Fibroblast of lung (primary cell): ENCODE measurements at regions not wholly inside any gene's neighbourhood (a gene's known extent, or its start where the extent isn't known, plus 50 kb on each side); places are given as distances from the start of the nearest gene placed in this dataset.

Experiments
- DNase-seq, 2 donors: peaks; one replicate each; pipeline versions ENCODE4 v3.0.0 to v3.0.0-alpha.2; 2010; ENCODE audit warnings: low read depth in 2 of 2
- H2AFZ ChIP-seq: 2 replicates; pipeline ENCODE4 v1.5.1; 2012; ENCODE audit warnings: low read length, control low read depth, inconsistent platforms
- H3K27ac ChIP-seq: 2 replicates; pipeline ENCODE4 v1.5.1; 2011; ENCODE audit warnings: low read length, control low read depth; ENCODE audit not compliant: insufficient read depth
- H3K27me3 ChIP-seq: 2 replicates; pipeline ENCODE4 v1.5.1; 2011; ENCODE audit warnings: mild to moderate bottlenecking, low read length; ENCODE audit not compliant: control insufficient read depth, insufficient read depth
- H3K36me3 ChIP-seq: 2 replicates; pipeline ENCODE4 v1.5.1; 2011; ENCODE audit warnings: low read length; ENCODE audit not compliant: control insufficient read depth, insufficient read depth
- H3K4me1 ChIP-seq: 2 replicates; pipeline ENCODE4 v1.5.1; 2011; ENCODE audit warnings: low read length; ENCODE audit not compliant: control insufficient read depth, insufficient read depth; ENCODE audit errors: extremely low read depth
- H3K4me2 ChIP-seq: 2 replicates; pipeline ENCODE4 v1.5.1; 2011; ENCODE audit warnings: low read length, control low read depth; ENCODE audit not compliant: insufficient read depth; ENCODE audit errors: extremely low read depth
- H3K4me3 ChIP-seq, 4 experiments: fragments of 200-600 bp in 1 of 4; sonication (generic) in 1 of 4; replicated peaks in 1 of 4; 2 replicates each; pipeline ENCODE4 v1.5.1; 2011 to 2016; ENCODE audit warnings: low read length in 4 of 4, low read depth in 3 of 4, mild to moderate bottlenecking in 3 of 4, control low read depth in 2 of 4, inconsistent platforms in 1 of 4, mixed read lengths in 1 of 4; ENCODE audit not compliant: insufficient read depth in 1 of 4; ENCODE audit errors: control extremely low read depth in 1 of 4
- H3K79me2 ChIP-seq: 2 replicates; pipeline ENCODE4 v1.5.1; 2012; ENCODE audit warnings: mild to moderate bottlenecking, low read length, inconsistent platforms; ENCODE audit not compliant: control insufficient read depth, insufficient read depth
- H3K9ac ChIP-seq: 2 replicates; pipeline ENCODE4 v1.5.1; 2011; ENCODE audit warnings: mild to moderate bottlenecking, low read length, control low read depth; ENCODE audit not compliant: insufficient read depth
- H3K9me3 ChIP-seq: 2 replicates; pipeline ENCODE4 v1.5.1; 2012; ENCODE audit warnings: low read depth, low read length; ENCODE audit not compliant: control insufficient read depth, insufficient read depth
- H4K20me1 ChIP-seq: 2 replicates; pipeline ENCODE4 v1.5.1; 2011; ENCODE audit warnings: low read length; ENCODE audit not compliant: control insufficient read depth, insufficient read depth; ENCODE audit errors: extremely low read depth
- CTCF ChIP-seq, 2 donors: IDR thresholded peaks in 1 of 2; conservative IDR thresholded peaks in 1 of 2; 1 replicate in 1 of 2; 2 replicates in 1 of 2; pipeline ENCODE4 v1.5.1; 2011 to 2012; ENCODE audit warnings: low read length in 2 of 2, control low read depth in 1 of 2, inconsistent platforms in 1 of 2, low read depth in 1 of 2, mild to moderate bottlenecking in 1 of 2
- EZH2 ChIP-seq: IDR thresholded peaks from 2 replicates; pipeline ENCODE4 v1.5.1; 2012; ENCODE audit warnings: low read length, control low read depth, mild to moderate bottlenecking; ENCODE audit errors: missing control alignments

GRCh38 chr22:27613099-27614005 lies 188.2 kb downstream of the MN1 start:
- H3K4me3 ChIP-seq: no peak overlapping the region
- H3K27ac ChIP-seq: no peak overlapping the region
- H3K36me3 ChIP-seq: no peaks in the 10 kb centered on the region
- DNase-seq: no peak
- H3K4me1 ChIP-seq: no peaks in the 10 kb centered on the region
- peaks cover 16% of the 10 kb centered on the region for H3K27me3 ChIP-seq
- no peak overlapping the region for H2AFZ ChIP-seq
- H4K20me1 ChIP-seq: no peaks in the 10 kb centered on the region
- H3K79me2 ChIP-seq: no peaks in the 10 kb centered on the region
- no peaks in the 10 kb centered on the region for H3K9me3 ChIP-seq
- H3K4me2 ChIP-seq: no peak overlapping the region
- no peak overlapping the region for H3K9ac ChIP-seq
- TF ChIP-seq CTCF (conservative IDR thresholded peaks at IDR 0.05 in 1 of 2, IDR thresholded peaks at IDR 0.05 in 1 of 2; ENCODE audit: low read depth in 1 of 2, low read length in 2 of 2) (no peak), EZH2 (peak; percentile 85)

- no peaks in the 10 kb centered on the region for H3K36me3 ChIP-seq
- peak overlapping the region; percentile 13 for H3K4me2 ChIP-seq
- DNase-seq: peak in 1 of 2 donors; percentile 11
- H3K4me3 ChIP-seq: no peak overlapping the region
- H3K79me2 ChIP-seq: no peaks in the 10 kb centered on the region
- TF ChIP-seq EZH2 (no peak), CTCF (conservative IDR thresholded peaks at IDR 0.05 in 1 of 2, IDR thresholded peaks at IDR 0.05 in 1 of 2; ENCODE audit: low read depth in 1 of 2, low read length in 2 of 2) (no peak)
- H3K4me1 ChIP-seq: no peaks in the 10 kb centered on the region
- H3K9ac ChIP-seq: no peak overlapping the region
- H3K27me3 ChIP-seq: peaks cover 16% of the 10 kb centered on the region
- H3K27ac ChIP-seq: no peak overlapping the region
- no peak overlapping the region for H2AFZ ChIP-seq
- H3K9me3 ChIP-seq: no peaks in the 10 kb centered on the region
- H4K20me1 ChIP-seq: no peaks in the 10 kb centered on the region
Measured at GRCh38 chr22:27614006-27614649, 187.4 kb downstream of the MN1 start.

- Histone ChIP-seq H3K79me2 (no peaks in the 10 kb centered on the region), H3K27ac (no peak overlapping the region), H3K4me1 (no peaks in the 10 kb centered on the region), H3K27me3 (peaks cover 16% of the 10 kb centered on the region), H3K4me3 (no peak overlapping the region), H3K9me3 (no peaks in the 10 kb centered on the region), H3K36me3 (no peaks in the 10 kb centered on the region), H2AFZ (no peak overlapping the region), H4K20me1 (no peaks in the 10 kb centered on the region), H3K9ac (no peak overlapping the region), H3K4me2 (no peak overlapping the region)
- no peak for DNase-seq
- TF ChIP-seq EZH2 (peak; percentile 64), CTCF (conservative IDR thresholded peaks at IDR 0.05 in 1 of 2, IDR thresholded peaks at IDR 0.05 in 1 of 2; ENCODE audit: low read depth in 1 of 2, low read length in 2 of 2) (no peak)
Measured at GRCh38 chr22:27614650-27615007, 186.9 kb downstream of the MN1 start.
